Islet precursor cell (in vitro differentiated cells): ENCODE measurements at regions not wholly inside any gene's neighbourhood (a gene's known extent, or its start where the extent isn't known, plus 50 kb on each side); places are given as distances from the start of the nearest gene placed in this dataset.
"Not testable (repeated sequence)": the region's sequence is repeated elsewhere in the genome, so short reads cannot be mapped to it uniquely, and the experiment has no call there.

ENCODE experiments used
- DNase-seq: peaks from one replicate; pipeline ENCODE4 v3.0.0-alpha.2; 2018

DNA sequence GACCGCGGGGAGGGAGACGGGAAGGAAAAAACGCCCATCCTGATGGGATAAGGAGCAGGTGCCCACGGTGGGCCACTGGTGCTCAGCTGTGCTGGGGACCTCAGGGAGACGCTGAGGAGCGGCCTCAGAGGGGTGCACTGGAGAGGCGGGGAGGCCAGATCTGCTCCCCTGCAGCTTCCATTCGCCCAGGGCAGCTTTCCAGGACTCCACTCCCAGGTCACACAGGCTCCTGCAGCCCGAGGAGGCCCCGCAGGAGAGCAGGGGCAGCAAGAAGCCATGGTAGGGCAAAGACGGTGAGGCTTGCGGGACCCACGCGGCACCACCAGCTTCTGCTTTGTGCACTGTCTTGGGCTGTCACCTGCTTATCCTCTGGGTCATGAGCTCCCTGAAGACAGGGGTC lies 82.5 kb upstream of the SULF2 start:
- DNase-seq, result no peak

DNA sequence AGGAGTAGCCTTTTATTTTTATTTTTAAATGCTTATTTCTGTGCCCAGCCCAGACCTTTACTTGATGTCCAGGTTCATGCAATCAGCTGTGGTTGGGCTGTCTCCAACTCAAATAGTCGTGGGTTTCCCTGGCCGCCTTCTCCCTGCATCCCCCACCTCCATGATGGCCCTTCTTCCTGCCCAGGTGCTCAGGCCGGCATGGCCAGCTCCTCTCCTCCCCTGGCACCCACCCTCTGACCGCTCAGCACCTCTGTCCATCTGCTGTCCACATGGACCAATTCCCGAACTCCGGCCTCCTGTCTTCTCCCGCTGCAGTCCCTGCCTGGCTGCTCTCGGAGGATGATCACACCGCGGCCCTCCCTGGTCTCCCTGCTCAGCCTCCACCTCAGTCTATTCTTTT lies 81.2 kb upstream of the SULF2 start:
- DNase-seq, result no peak

GRCh38 chr20:47865912-47866311 lies 80.6 kb upstream of the SULF2 start:
- no peak for DNase-seq

- DNase-seq, result no peak
These were observed 80.2 kb upstream of the SULF2 start for GRCh38 chr20:47865451-47865850.

GRCh38 chr20:47863981-47864380 lies 78.7 kb upstream of the SULF2 start:
- no peak for DNase-seq

DNA sequence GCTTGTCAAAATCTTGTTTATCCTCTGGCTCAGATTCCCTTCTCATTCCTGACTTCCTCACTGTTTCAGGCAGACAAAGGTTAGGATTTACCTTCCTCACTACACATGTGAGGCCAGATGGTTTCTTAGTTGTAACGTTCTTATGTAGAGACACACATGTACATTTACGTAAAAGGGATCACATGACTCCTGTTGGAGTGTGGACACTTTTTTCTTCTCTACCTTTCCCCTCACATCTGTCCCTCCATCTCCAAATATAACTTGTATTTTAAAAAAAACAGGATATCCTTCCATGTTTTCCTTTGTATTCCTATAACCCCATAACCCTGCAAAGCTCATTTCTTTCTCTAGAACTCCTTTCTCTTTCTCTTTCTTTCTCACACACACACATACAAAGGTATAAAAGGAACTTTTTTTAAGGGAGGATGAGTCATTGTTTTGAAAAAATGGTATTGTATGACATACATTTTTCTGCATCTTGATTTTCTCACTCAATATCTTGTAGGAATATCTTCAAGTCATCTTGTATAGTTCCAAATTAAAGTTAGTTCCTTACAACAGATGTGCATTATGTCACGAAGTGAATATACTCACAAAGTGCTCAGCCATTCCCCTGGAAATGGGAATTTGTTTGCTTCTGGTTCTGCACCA lies 78.2 kb upstream of the SULF2 start:
- DNase-seq, result no peak

GRCh38 chr20:47862574-47863240 lies 77.4 kb upstream of the SULF2 start:
- no peak for DNase-seq

- DNase-seq, result no peak
These were observed 75.8 kb upstream of the SULF2 start for GRCh38 chr20:47861116-47861515.

GRCh38 chr20:47860049-47860830 lies 75.0 kb upstream of the SULF2 start:
- DNase-seq, result no peak

DNA sequence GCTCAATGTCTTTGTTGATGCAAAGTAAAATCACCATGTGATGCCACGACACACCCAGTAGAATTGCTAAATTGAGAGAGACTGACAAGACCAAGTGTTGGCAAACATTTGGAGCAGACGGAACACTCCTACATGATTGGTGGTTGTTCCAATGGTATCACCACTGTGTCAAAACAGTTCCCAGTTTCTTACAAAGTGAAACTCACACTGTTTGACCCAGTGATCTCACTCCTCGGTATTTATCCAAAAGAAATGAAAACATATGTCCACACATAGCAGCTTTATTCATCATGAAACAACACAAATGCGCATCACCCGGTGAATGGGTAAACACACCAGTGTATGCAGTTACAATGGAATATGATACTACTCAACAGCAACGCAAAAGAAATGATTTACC lies 74.0 kb upstream of the SULF2 start:
- no peak for DNase-seq

DNA sequence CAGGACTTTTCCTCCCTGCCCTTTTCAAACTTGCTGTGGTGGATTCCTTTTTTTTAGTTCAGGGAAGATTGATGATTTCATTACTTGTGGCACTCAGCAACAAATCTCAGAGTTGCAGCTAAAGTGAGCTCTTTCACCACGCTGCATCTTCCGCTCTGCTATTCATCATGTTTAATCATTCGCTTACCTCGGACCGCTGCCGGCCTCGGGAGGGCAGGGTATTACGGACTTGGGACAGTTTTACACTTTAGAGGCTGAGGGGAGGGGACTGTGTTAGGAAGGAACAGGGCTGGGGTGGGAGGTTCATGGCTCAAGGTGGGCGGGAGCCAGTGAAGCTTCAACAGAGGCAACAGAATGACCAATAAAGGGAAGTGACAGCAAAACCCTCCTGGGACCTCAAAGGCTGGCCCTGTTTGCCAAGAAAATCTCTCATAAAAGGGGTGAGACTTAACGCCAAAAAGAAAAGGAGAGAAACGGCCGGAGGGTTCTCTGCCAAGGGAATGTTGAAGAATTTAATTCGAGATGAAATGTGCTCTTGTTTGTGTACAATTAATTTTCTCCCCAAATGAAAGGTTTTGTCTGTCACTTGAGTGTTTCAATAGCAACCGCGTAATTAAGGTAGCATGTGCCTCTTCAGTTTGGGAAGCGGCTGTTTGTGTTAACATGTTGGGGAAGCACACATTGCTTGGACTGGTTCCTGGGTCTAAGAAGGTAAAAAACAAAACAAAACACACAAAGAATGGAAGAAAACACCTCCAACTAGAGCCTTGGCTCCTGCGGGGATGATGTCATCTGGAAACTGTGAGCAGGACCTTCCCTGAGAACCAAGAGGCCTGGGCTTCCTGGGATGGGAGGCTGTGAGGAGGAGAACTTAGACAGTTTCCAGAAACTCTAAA lies 72.5 kb upstream of the SULF2 start:
- peak; percentile 73 for DNase-seq

DNA sequence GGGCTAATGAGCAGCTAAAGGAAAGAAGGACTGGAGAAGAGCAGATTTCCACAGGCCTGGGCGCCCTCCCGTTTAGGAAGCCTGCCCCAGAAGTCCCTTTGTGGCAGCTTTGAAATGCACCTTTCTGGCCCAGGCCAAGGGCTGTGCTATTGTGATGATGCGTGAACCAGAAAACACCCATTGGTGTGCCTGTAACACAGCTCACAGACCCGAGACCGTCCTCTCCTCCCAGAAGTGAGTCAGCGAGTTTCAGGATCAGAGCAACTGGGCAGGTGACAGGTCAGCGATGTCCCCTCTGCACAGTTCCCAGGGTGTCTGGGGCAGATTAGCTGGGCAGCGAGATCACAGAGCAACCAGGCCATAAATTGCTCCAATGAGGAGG lies 71.9 kb upstream of the SULF2 start:
- DNase-seq, result peak; percentile 86

DNA sequence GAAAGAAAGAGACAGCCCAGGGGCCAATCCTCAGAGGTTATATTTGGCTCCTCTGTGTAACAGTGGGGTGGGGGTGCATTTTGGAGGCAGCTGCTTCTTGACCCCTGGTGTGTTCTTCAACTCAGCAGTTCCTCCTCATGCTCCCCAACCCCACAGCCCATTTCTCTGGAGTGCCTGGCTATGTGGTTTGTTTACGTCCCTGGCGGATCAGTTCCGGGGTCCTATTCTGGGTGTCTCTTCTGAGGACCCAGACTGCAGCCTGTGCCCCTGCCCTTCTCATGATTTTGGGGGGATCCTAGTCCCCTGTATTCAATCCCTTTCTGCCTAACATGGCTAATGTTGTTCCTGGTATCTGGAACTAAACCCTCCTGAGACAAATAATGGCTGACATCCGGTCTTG lies 70.5 kb upstream of the SULF2 start:
- no peak for DNase-seq

DNA sequence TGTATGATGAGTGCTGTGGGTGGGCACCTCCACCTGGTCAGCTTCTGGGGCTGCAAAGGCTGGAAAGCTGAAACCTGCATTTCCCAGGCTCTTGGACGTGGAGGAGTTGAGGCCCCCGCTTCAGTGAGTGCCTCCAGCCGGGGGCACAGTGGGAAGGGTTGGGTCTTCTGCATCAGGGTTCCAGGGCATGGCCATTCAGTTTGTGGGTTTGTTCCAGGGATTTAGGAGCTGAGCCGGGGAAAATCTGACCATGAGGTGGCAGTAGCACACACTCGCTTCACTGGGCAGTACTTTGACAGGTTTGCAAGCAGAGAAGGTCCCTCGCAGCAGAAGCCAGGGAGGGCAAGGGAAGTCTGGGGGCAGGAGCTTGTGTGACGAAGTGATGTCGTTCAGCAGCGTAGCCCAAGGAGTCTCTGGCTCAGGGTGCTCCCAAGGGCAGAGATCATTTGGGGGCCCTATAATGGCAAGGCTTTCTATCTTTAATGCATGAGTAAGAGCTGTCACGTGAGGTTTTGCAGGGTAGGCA lies 69.5 kb upstream of the SULF2 start:
- peak; percentile 79 for DNase-seq

DNA sequence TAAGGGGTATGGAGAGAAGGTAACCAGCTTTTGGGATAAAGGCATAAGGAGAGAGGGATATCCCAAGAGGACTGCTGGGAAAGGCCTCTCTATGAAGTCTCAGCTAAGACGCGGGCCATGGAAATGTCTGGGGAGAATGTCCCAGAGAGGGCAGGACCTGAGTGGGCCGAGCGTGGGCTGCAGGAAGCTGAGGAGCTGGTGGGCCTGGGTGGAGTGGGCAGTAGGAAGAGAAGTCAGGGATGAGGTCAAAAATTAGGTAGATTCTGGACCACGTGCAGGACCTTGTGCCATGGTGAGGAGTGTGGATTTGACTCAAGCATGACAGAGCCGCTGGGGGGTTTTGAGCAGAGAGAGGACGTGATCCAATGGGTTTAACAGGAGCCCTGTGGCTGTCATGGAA lies 66.5 kb upstream of the SULF2 start:
- DNase-seq, result no peak

- DNase-seq, result no peak
These were observed 64.9 kb upstream of the SULF2 start for GRCh38 chr20:47850146-47850545.

DNA sequence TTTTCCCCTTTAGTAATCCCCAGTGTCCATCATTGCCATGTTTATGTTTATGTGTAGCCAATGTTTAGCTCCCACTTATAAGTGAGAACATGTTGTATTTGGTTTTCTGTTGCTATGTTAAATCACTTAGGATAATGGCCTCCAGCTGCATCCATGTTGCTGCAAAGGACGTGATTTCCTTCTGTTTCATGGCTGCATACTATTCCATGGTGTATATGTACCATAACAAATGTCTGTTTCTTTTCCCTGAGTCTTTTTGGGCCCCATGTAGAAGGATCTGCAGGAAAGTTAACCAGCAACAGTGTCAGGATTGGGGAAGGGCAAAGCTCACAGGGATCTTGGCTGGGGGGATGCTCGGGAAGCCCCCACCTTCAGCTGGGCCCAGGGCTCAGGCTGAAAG lies 64.3 kb upstream of the SULF2 start:
- no peak for DNase-seq

DNA sequence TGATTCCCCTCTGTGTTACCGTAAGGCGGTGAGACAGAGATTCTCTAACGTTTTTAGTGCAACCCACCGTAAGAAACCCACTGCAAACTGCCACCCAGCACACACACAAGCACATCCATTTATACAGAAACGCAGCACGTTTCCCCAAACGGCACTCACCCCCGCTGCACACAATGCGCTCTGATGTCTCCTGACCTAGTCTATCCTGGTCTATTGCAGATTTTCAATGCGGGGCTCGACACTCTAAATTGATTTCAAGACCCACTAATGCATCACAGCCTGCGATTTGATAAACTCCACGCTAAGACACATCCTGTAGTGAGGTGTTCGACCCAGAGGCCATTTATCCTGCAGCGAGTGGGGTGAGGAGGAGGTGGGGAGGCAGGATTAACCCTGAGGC lies 63.7 kb upstream of the SULF2 start:
- no peak for DNase-seq

DNA sequence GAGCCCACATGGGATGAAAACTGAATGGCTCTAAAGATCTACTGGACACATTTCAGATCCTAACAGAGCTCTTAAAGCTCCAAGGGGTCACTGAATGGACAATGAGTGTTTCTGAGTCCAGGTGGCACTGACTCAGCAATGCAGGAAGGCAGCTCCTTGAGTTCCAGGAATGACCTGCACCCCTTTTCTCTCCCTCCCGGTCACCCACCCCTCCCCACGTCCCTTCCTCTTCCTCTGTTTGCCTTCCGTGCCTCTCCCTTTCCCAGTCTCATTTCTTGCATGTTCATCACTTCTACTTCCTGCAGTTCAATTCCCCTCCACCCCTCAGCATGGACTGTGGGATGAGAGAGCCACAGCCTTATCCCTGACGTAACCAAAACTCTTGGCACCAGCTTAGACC lies 63.3 kb upstream of the SULF2 start:
- DNase-seq, result not testable (repeated sequence)

GRCh38 chr20:47847884-47848485 lies 62.7 kb upstream of the SULF2 start:
- no peak for DNase-seq

DNA sequence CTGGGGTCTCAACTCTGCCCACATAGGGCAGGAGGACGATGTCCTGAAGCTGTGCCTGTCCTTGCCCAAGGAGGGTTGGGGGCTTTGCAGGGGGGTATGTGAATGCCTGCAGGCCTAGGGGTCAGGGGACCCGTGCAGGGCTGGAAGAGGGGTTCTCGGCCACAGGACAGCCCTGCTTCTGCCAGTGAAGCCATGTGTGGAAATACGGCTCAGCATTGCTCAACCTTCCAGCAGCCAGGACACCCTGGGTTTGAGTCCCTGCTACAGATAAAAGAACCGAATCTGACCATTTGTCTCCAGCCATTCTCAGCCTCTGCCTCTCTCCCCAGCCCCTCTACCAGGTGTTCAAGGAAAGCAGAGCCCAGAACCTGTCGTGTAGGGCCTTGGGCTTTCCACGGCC lies 61.9 kb upstream of the SULF2 start:
- not testable (repeated sequence) for DNase-seq

GRCh38 chr20:47846651-47847050 lies 61.4 kb upstream of the SULF2 start:
- not testable (repeated sequence) for DNase-seq
